Bronchial epithelial cell (primary cell): ENCODE measurements at regions not wholly inside any gene's neighbourhood (a gene's known extent, or its start where the extent isn't known, plus 50 kb on each side); places are given as distances from the start of the nearest gene placed in this dataset.

Source experiments
- DNase-seq: peaks from one replicate; pipeline ENCODE4 v3.0.0-alpha.2; 2010; ENCODE audit warnings: low read depth
- FAIRE-seq: peaks from 2 replicates; lab custom pipeline; 2011; peaks lifted over from hg19 to GRCh38; lab: Jason Lieb, UNC
- H3K27me3 ChIP-seq: 2 replicates; pipeline ENCODE4 v1.5.1; 2011; ENCODE audit warnings: low read length; ENCODE audit not compliant: control insufficient read depth, insufficient read depth
- H3K36me3 ChIP-seq: 2 replicates; pipeline ENCODE4 v1.5.1; 2011; ENCODE audit warnings: low read length; ENCODE audit not compliant: control insufficient read depth, insufficient read depth
- H3K4me3 ChIP-seq: 2 replicates; pipeline ENCODE4 v1.5.1; 2011; ENCODE audit warnings: mild to moderate bottlenecking, low read depth, low read length, control low read depth
- CTCF ChIP-seq: IDR thresholded peaks from 2 replicates; pipeline ENCODE4 v1.5.1; 2011; ENCODE audit warnings: mild to moderate bottlenecking, moderate library complexity, low read length, control low read depth, inconsistent platforms; ENCODE audit not compliant: insufficient read depth, severe bottlenecking

GRCh38 chr21:22554690-22555316, 1556.6 kb downstream of the NCAM2 start:
- FAIRE-seq: no peak
- no peak overlapping the region for H3K4me3 ChIP-seq
- H3K36me3 ChIP-seq: no peaks in the 10 kb centered on the region

GRCh38 chr21:22556829-22557228, 1558.6 kb downstream of the NCAM2 start:
- Histone ChIP-seq H3K4me3 (no peak overlapping the region), H3K36me3 (no peaks in the 10 kb centered on the region), H3K27me3 (no peaks in the 10 kb centered on the region)
- TF ChIP-seq CTCF: no peak
- DNase-seq (no peak), FAIRE-seq (no peak)

More at GRCh38 chr21:22554690-22555316, 1556.6 kb downstream of the NCAM2 start:
- no peaks in the 10 kb centered on the region for H3K27me3 ChIP-seq
- no peak for TF ChIP-seq CTCF
- no peak for DNase-seq

GRCh38 chr21:22561946-22562345, 1563.7 kb downstream of the NCAM2 start:
- no peaks in the 10 kb centered on the region for H3K27me3 ChIP-seq
- FAIRE-seq: no peak
- no peak for TF ChIP-seq CTCF
- no peak for DNase-seq
- H3K36me3 ChIP-seq: no peaks in the 10 kb centered on the region
- H3K4me3 ChIP-seq: no peak overlapping the region

GRCh38 chr21:22573834-22574233, 1575.6 kb downstream of the NCAM2 start:
- no peak for TF ChIP-seq CTCF
- DNase-seq (no peak), FAIRE-seq (no peak)
- no peak overlapping the region for H3K4me3 ChIP-seq
- H3K27me3 ChIP-seq: no peaks in the 10 kb centered on the region
- H3K36me3 ChIP-seq: no peaks in the 10 kb centered on the region

- Histone ChIP-seq H3K36me3 (no peaks in the 10 kb centered on the region), H3K4me3 (no peak overlapping the region), H3K27me3 (no peaks in the 10 kb centered on the region)
- FAIRE-seq (no peak), DNase-seq (no peak)
- no peak for TF ChIP-seq CTCF
These were observed 1577.0 kb downstream of the NCAM2 start for GRCh38 chr21:22575165-22575584.

GRCh38 chr21:22579741-22580140, 1581.5 kb downstream of the NCAM2 start:
- H3K36me3 ChIP-seq: no peaks in the 10 kb centered on the region

More at GRCh38 chr21:22579741-22580140, 1581.5 kb downstream of the NCAM2 start:
- Histone ChIP-seq H3K27me3 (no peaks in the 10 kb centered on the region), H3K4me3 (no peak overlapping the region)
- no peak for FAIRE-seq
- TF ChIP-seq CTCF: no peak
- no peak for DNase-seq
